ENCODE measurements at regions not wholly inside any gene's neighbourhood (a gene's known extent, or its start where the extent isn't known, plus 50 kb on each side); places are given as distances from the start of the nearest gene placed in this dataset.

GRCh38 chr10:64846700-64847099, 1325.5 kb downstream of the REEP3 start:
- H3K18ac ChIP-seq (ENCODE audit: low read length), result no peak overlapping the region
- H3K4me3 ChIP-seq (ENCODE audit: low read length), result no peak overlapping the region
- H2BK5ac ChIP-seq (ENCODE audit: low read length), result no peak overlapping the region
- H3K23ac ChIP-seq (ENCODE audit: low read length), result no peak overlapping the region
- no peak overlapping the region for H4K8ac ChIP-seq (ENCODE audit: low read depth, low read length)
- no peak overlapping the region for H3K9ac ChIP-seq (ENCODE audit: low read length)
- no peaks in the 10 kb centered on the region for H3K36me3 ChIP-seq (ENCODE audit: control insufficient read depth, insufficient read depth, low read length)
- no peak overlapping the region for H3K56ac ChIP-seq (ENCODE audit: low read length)
- H3K4ac ChIP-seq (ENCODE audit: low read depth, low read length), result no peak overlapping the region
- WGBS (ENCODE audit: extremely low coverage, insufficient coverage, low lambda C conversion rate), result no CpG with 5 or more reads among the region's 2 CpGs
- no peaks in the 10 kb centered on the region for H3K79me1 ChIP-seq (ENCODE audit: low read length)
- H3K27me3 ChIP-seq (ENCODE audit: insufficient read depth, low read length, poor library complexity), result no peaks in the 10 kb centered on the region
- no peak overlapping the region for H3K4me2 ChIP-seq (ENCODE audit: low read length)
- H2AK5ac ChIP-seq (ENCODE audit: low read length), result no peak overlapping the region
- no peak for DNase-seq
- H2BK15ac ChIP-seq (replicated peaks; ENCODE audit: low read depth), result no peak overlapping the region
- no peak overlapping the region for H2BK120ac ChIP-seq (ENCODE audit: low read depth, low read length)
- no peak overlapping the region for H4K5ac ChIP-seq (ENCODE audit: low read length)
- H3K79me2 ChIP-seq (ENCODE audit: control insufficient read depth, insufficient read depth, low read length), result no peaks in the 10 kb centered on the region
- H3K4me1 ChIP-seq (ENCODE audit: control insufficient read depth, low read depth, low read length), result no peaks in the 10 kb centered on the region
- no peak overlapping the region for H3K27ac ChIP-seq (ENCODE audit: low read depth, low read length)

DNA sequence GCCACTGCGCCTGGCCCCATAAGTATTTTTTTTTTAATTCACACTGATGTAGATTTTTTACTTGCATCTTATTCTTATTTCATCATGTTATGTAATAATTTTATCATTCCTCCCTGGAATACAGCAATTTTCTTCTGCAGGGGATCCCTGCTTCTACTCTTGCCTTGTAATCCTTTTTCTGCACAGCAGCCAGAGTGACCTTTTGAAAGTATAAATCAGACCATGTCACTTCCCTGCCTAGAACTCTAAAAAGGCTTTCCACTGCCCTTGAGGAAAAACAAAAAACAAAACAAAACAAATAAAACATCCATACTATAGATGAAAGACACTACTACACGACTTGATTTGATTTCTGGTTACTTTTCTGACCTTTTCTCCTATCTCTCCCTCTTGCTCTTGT, 1334.7 kb downstream of the REEP3 start:
- Histone ChIP-seq H3K79me2 (ENCODE audit: control insufficient read depth, insufficient read depth, low read length) (no peaks in the 10 kb centered on the region), H3K27me3 (ENCODE audit: insufficient read depth, low read length, poor library complexity) (no peaks in the 10 kb centered on the region), H3K23ac (ENCODE audit: low read length) (no peak overlapping the region), H2AK5ac (ENCODE audit: low read length) (no peak overlapping the region), H2BK5ac (ENCODE audit: low read length) (no peak overlapping the region), H3K9ac (ENCODE audit: low read length) (no peak overlapping the region), H3K18ac (ENCODE audit: low read length) (no peak overlapping the region), H3K4me2 (ENCODE audit: low read length) (no peak overlapping the region), H2BK120ac (ENCODE audit: low read depth, low read length) (no peak overlapping the region), H4K5ac (ENCODE audit: low read length) (no peak overlapping the region), H3K4me3 (ENCODE audit: low read length) (no peak overlapping the region), H3K36me3 (ENCODE audit: control insufficient read depth, insufficient read depth, low read length) (no peaks in the 10 kb centered on the region), H3K4me1 (ENCODE audit: control insufficient read depth, low read depth, low read length) (no peaks in the 10 kb centered on the region), H3K79me1 (ENCODE audit: low read length) (no peaks in the 10 kb centered on the region), H3K27ac (ENCODE audit: low read depth, low read length) (no peak overlapping the region), H3K4ac (ENCODE audit: low read depth, low read length) (no peak overlapping the region), H2BK15ac (replicated peaks; ENCODE audit: low read depth) (no peak overlapping the region), H3K56ac (ENCODE audit: low read length) (no peak overlapping the region), H4K8ac (ENCODE audit: low read depth, low read length) (no peak overlapping the region)
- DNase-seq, result no peak
- WGBS (ENCODE audit: extremely low coverage, insufficient coverage, low lambda C conversion rate), result no CpG with 5 or more reads among the region's 2 CpGs

DNA sequence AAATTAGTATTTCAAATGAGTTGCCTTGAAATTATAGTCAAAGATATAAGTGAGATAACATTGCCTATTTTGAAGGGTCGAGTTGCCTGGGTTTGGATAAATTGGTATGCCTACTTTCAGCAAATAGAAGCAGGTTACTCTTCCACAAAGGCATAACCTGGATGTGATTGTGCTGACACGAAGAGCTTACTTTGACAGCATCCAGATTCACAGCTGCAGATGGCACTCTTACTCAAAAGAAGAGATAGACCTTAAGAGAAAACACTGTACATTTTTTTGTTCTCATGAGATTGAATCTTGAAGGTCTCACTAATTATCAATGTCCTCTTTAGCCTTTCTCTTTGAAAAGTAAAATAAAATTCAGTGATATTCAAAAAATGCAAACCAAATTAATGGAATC, 1338.7 kb downstream of the REEP3 start:
- no peak overlapping the region for H2BK5ac ChIP-seq (ENCODE audit: low read length)
- H3K23ac ChIP-seq (ENCODE audit: low read length), result no peak overlapping the region
- no peak overlapping the region for H4K8ac ChIP-seq (ENCODE audit: low read depth, low read length)
- H3K36me3 ChIP-seq (ENCODE audit: control insufficient read depth, insufficient read depth, low read length), result no peaks in the 10 kb centered on the region
- H3K4me3 ChIP-seq (ENCODE audit: low read length), result no peak overlapping the region
- H4K5ac ChIP-seq (ENCODE audit: low read length), result no peak overlapping the region
- no peaks in the 10 kb centered on the region for H3K79me1 ChIP-seq (ENCODE audit: low read length)
- no peaks in the 10 kb centered on the region for H3K27me3 ChIP-seq (ENCODE audit: insufficient read depth, low read length, poor library complexity)
- no peak overlapping the region for H3K18ac ChIP-seq (ENCODE audit: low read length)
- no peak overlapping the region for H3K4ac ChIP-seq (ENCODE audit: low read depth, low read length)
- DNase-seq, result no peak
- no peak overlapping the region for H3K56ac ChIP-seq (ENCODE audit: low read length)
- no peaks in the 10 kb centered on the region for H3K79me2 ChIP-seq (ENCODE audit: control insufficient read depth, insufficient read depth, low read length)
- no peak overlapping the region for H2AK5ac ChIP-seq (ENCODE audit: low read length)
- no peaks in the 10 kb centered on the region for H3K4me1 ChIP-seq (ENCODE audit: control insufficient read depth, low read depth, low read length)
- WGBS (ENCODE audit: extremely low coverage, insufficient coverage, low lambda C conversion rate), result no CpG with 5 or more reads among the region's 2 CpGs
- no peak overlapping the region for H3K9ac ChIP-seq (ENCODE audit: low read length)
- no peak overlapping the region for H3K27ac ChIP-seq (ENCODE audit: low read depth, low read length)
- H3K4me2 ChIP-seq (ENCODE audit: low read length), result no peak overlapping the region
- no peak overlapping the region for H2BK120ac ChIP-seq (ENCODE audit: low read depth, low read length)
- no peak overlapping the region for H2BK15ac ChIP-seq (replicated peaks; ENCODE audit: low read depth)

- peak; percentile 16 for DNase-seq
- Histone ChIP-seq H3K18ac (ENCODE audit: low read length) (no peak overlapping the region), H3K79me2 (ENCODE audit: control insufficient read depth, insufficient read depth, low read length) (no peaks in the 10 kb centered on the region), H4K5ac (ENCODE audit: low read length) (no peak overlapping the region), H3K4me1 (ENCODE audit: control insufficient read depth, low read depth, low read length) (no peaks in the 10 kb centered on the region), H2BK15ac (replicated peaks; ENCODE audit: low read depth) (no peak overlapping the region), H3K4ac (ENCODE audit: low read depth, low read length) (no peak overlapping the region), H2BK120ac (ENCODE audit: low read depth, low read length) (no peak overlapping the region), H3K23ac (ENCODE audit: low read length) (no peak overlapping the region), H3K79me1 (ENCODE audit: low read length) (no peaks in the 10 kb centered on the region), H2BK5ac (ENCODE audit: low read length) (no peak overlapping the region), H3K4me3 (ENCODE audit: low read length) (no peak overlapping the region), H2AK5ac (ENCODE audit: low read length) (no peak overlapping the region), H3K56ac (ENCODE audit: low read length) (no peak overlapping the region), H3K9ac (ENCODE audit: low read length) (no peak overlapping the region), H3K36me3 (ENCODE audit: control insufficient read depth, insufficient read depth, low read length) (no peaks in the 10 kb centered on the region), H3K27me3 (ENCODE audit: insufficient read depth, low read length, poor library complexity) (no peaks in the 10 kb centered on the region), H4K8ac (ENCODE audit: low read depth, low read length) (no peak overlapping the region), H3K27ac (ENCODE audit: low read depth, low read length) (no peak overlapping the region), H3K4me2 (ENCODE audit: low read length) (no peak overlapping the region)
- WGBS (ENCODE audit: extremely low coverage, insufficient coverage, low lambda C conversion rate), result no CpG with 5 or more reads among the region's 1 CpG
Measured at GRCh38 chr10:64863836-64864235, 1342.6 kb downstream of the REEP3 start.

- H3K27me3 ChIP-seq (ENCODE audit: insufficient read depth, low read length, poor library complexity), result no peaks in the 10 kb centered on the region
- DNase-seq, result no peak
Measured at GRCh38 chr10:64867501-64867962, 1346.3 kb downstream of the REEP3 start.

DNA sequence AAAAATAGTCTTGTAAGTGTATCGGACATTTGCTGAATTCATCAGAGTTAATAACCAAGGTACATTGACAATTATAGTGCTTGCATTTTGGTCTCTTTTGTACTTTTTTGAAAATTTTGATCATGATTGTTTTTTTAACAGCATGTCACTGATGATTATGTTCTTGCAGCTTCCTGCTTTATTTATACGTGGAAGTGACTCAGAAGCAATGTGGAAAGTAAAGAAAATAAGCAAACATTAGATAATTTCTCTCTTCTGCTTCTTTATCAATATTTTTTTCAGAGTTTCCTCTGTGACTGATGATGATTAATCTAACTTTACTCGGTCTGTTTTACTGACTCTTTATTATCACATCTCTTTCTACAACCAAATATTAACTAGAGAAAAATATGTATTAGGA, 1351.9 kb downstream of the REEP3 start:
- Histone ChIP-seq H2BK5ac (ENCODE audit: low read length) (no peak overlapping the region), H3K56ac (ENCODE audit: low read length) (no peak overlapping the region), H3K4ac (ENCODE audit: low read depth, low read length) (no peak overlapping the region), H4K8ac (ENCODE audit: low read depth, low read length) (no peak overlapping the region), H3K4me3 (ENCODE audit: low read length) (no peak overlapping the region), H2BK15ac (replicated peaks; ENCODE audit: low read depth) (no peak overlapping the region), H2AK5ac (ENCODE audit: low read length) (no peak overlapping the region), H3K9ac (ENCODE audit: low read length) (no peak overlapping the region), H3K4me1 (ENCODE audit: control insufficient read depth, low read depth, low read length) (no peaks in the 10 kb centered on the region), H3K27ac (ENCODE audit: low read depth, low read length) (no peak overlapping the region), H3K79me1 (ENCODE audit: low read length) (no peaks in the 10 kb centered on the region), H3K27me3 (ENCODE audit: insufficient read depth, low read length, poor library complexity) (no peaks in the 10 kb centered on the region), H3K36me3 (ENCODE audit: control insufficient read depth, insufficient read depth, low read length) (no peaks in the 10 kb centered on the region), H2BK120ac (ENCODE audit: low read depth, low read length) (no peak overlapping the region), H3K79me2 (ENCODE audit: control insufficient read depth, insufficient read depth, low read length) (no peaks in the 10 kb centered on the region), H3K4me2 (ENCODE audit: low read length) (no peak overlapping the region), H3K23ac (ENCODE audit: low read length) (no peak overlapping the region), H4K5ac (ENCODE audit: low read length) (no peak overlapping the region), H3K18ac (ENCODE audit: low read length) (no peak overlapping the region)
- no CpG with 5 or more reads among the region's 3 CpGs for WGBS (ENCODE audit: extremely low coverage, insufficient coverage, low lambda C conversion rate)
- no peak for DNase-seq

More at GRCh38 chr10:64867501-64867962, 1346.3 kb downstream of the REEP3 start:
- Histone ChIP-seq H3K4ac (ENCODE audit: low read depth, low read length) (no peak overlapping the region), H3K18ac (ENCODE audit: low read length) (no peak overlapping the region), H3K4me3 (ENCODE audit: low read length) (no peak overlapping the region), H2BK120ac (ENCODE audit: low read depth, low read length) (no peak overlapping the region), H4K8ac (ENCODE audit: low read depth, low read length) (no peak overlapping the region), H2BK5ac (ENCODE audit: low read length) (no peak overlapping the region), H3K9ac (ENCODE audit: low read length) (no peak overlapping the region), H3K79me1 (ENCODE audit: low read length) (no peaks in the 10 kb centered on the region), H3K23ac (ENCODE audit: low read length) (no peak overlapping the region), H3K4me2 (ENCODE audit: low read length) (no peak overlapping the region), H2AK5ac (ENCODE audit: low read length) (no peak overlapping the region), H3K56ac (ENCODE audit: low read length) (no peak overlapping the region), H2BK15ac (replicated peaks; ENCODE audit: low read depth) (no peak overlapping the region), H3K36me3 (ENCODE audit: control insufficient read depth, insufficient read depth, low read length) (no peaks in the 10 kb centered on the region), H4K5ac (ENCODE audit: low read length) (no peak overlapping the region), H3K27ac (ENCODE audit: low read depth, low read length) (no peak overlapping the region), H3K79me2 (ENCODE audit: control insufficient read depth, insufficient read depth, low read length) (no peaks in the 10 kb centered on the region), H3K4me1 (ENCODE audit: control insufficient read depth, low read depth, low read length) (no peaks in the 10 kb centered on the region)
- no CpG with 5 or more reads among the region's 4 CpGs for WGBS (ENCODE audit: extremely low coverage, insufficient coverage, low lambda C conversion rate)

Data from mesendoderm (in vitro differentiated cells).